Daoy (cell line): ENCODE measurements at regions not wholly inside any gene's neighbourhood (a gene's known extent, or its start where the extent isn't known, plus 50 kb on each side); places are given as distances from the start of the nearest gene placed in this dataset.

Experiments
- DNase-seq: peaks from one replicate; pipeline ENCODE4 v3.0.0-alpha.2; 2015; ENCODE audit warnings: low read depth

DNA sequence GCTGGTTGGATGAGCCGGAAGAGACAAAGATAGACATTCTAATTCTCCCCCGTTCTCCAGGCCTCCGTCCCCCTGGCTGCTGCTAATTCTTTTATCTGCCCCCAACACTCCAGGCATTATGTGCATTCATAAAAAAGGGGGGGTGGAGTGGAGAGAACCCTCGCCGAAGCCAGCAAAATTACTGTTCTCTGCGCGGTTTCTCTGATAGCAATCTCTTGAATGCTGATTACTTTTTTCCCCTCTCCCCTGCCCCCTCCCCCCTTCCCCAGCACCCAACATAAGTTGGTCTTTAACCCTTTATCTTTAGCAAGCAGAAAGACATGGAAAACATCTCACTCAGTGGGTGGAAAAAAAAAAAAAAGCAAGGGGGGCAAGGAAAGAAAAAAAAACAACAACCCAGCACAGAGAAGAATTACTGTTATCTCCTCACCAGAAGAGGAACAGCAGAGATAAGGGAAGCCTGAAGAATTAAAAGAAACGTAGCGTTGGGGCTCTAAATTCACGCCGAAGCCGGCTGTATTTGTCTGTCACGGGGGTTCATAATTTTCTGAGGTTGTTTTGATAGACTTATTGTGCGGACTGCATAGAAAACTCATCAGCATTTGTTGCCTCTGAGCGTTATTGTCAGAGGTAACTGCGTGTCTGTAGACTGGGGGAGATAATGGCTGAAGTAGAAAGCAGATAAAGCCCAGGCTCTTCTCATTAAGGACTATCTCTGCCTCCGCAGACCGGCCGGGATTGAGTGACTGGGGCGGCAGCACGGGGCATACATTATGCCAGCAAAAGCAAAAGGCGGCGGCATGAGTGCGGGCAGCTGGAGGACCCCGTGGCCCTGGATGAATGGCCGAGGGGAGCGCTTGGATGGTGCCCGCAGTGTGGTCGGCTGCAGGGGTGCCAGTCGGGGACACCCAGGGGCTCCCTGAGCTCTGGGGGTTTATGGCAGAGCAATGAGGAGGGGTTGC, 126.9 kb downstream of the MRM1 start:
- no peak for DNase-seq

DNA sequence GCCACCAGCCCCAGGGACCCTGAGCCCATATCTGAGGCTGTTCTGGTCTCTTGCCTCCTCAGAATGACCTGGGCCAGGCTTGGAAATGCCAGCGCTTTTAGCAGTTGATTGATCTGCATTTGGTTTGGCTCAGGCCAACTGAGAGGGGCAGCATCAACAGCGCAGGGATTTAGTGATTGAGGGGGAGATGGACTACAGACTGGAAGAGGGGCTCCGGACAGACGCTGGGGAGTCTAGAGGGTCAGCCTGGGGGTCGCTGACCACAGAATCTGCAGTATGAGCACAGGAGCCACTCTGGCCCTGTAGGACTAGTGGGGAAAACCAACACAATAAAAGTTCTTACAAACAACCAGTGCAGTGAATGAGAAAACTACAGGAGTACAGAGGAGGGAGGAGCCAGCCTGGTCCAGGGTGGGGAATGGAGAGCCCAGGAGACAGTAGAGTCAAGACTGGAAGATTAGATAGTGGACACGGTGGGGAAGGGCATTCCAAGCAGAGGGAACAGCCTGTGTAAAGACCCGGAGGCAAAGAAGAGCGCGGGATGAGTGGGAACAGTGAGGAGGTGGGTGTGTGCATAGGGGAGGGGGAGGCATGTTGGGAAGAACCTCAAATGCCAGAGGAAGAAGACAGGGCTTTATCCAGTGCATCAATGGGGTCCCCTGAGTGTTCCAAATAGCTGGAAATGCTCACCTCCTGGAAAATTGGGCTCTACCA, 128.9 kb downstream of the MRM1 start:
- no peak for DNase-seq

DNA sequence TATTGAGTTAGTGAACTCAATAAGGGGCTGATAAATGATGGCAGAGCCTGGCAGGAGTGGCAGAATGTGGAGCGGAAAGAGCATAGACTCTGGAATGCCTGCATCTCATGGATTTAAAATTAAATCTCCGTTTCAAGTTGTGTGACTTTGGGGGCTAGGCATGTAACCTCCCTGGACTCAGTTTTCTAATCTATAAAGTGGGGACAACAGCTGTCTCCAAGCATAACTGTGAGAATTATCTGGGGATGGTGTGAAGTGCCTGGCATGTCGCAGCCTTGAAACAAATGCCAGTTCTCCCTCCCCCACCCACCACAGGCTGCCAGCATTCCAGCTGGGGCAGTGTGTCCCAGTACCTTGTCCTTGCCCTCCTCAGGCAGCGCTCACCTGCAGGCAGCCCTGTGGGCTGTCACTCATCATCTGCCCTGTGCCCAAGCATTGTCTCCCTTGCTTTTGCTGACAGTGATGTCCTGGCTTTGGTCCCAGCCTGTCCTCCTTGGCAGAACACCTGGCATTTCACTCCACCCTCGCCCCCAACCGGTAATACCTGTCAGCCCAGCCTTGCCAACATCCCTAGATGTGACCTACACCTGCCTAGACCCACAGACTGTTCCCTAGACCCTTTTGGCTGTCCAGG, 129.6 kb downstream of the MRM1 start:
- DNase-seq: no peak

DNA sequence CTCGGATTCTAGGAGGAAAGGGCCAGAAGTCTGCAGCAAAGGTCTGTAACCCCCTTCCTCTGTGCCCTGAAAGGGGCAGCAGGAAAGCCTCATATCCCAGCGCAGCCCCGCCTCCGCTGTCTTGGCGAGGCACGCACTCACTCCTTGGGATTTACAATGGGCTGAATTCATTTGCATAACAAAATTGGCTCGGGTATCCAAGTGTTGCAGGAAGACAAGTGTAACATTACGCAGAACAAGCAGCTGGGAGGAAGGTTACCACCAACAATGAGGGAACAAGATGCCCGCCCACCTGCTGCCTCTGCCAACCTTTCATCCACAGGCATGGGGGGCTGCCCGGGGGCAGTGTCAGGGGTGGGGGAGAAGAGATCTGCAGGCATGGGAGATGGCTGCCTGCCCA, 130.4 kb downstream of the MRM1 start:
- DNase-seq: no peak

DNA sequence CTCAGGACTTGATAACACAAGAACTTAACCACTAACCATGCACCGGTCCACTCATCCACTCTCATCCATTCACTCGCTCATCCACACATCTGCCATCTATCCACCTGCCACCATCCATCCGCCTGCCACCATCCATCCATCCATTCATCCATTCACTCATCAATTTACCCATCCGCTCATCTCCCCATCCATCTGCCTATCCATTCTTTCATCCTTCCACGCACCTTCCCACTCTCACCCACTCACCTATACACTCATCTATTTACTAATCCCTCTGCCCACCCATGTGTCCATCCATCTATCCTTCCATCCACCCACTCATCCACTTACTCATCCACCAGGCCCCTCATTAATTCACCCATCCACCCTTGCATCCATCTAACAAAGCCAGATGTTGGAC, 131.0 kb downstream of the MRM1 start:
- no peak for DNase-seq

DNA sequence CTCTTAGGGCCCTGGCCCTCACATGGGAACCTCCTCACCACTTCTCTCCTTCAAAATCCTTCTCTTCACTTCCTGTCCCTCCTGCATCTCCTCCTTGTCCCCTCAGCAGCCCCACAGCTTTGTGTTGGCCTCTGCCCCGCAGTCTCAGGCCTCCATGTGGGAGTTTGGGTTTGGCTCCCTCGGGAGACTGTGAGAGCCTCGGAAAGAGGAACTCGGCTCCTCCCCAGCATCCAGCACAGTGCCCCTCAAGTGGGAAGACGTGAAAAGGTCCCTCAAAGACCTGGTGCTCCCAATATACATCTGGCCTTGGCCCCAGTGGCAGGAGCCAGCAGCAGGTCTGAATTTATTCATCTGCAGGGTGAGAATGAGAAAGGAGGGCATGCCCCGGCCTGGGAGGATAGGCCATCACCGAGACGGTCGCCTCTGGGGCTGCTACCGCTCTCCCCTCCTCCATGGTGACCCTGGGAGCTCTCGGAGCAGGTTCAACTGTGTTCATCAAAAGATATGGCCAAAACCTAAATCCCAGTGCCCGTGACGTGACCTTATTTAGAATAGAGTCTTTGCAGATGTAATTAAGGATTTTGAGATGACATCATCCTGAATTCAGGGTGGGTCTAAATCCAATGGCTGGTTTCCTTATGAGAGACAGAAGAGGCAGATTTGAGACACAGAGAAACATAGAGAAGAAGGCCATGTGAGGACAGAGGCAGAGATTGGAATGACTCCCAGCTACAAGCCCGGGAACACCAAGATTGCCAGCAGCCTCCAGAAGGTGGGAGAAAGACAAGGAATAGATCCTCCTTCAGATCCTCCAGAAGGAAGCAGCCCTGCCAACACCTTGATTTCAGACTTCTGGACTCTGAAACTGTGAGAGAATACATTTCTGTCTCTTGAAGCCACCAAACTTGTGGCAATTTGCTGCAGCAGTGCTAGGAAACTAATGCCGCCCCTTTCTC, 135.1 kb downstream of the MRM1 start:
- DNase-seq: no peak

DNA sequence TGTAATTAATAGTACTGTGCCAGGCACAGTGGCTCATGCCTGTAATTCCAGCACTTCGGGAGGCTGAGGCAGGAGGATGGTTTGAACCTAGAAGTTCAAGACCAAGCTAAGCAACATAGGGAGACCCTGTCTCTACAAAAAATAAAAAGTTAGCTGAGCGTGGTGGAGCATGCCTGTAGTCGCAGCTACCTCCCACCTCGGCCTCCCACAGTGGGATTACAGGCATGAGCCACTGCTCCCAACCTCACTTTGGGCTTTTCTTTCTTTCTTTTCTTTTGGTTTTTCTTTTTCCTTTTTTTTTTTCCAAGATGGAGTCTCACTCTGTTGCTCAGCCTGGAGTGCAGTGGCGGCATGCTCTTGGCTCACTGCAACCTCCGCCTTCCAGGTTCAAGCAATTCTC, 137.8 kb downstream of the MRM1 start:
- no peak for DNase-seq

DNA sequence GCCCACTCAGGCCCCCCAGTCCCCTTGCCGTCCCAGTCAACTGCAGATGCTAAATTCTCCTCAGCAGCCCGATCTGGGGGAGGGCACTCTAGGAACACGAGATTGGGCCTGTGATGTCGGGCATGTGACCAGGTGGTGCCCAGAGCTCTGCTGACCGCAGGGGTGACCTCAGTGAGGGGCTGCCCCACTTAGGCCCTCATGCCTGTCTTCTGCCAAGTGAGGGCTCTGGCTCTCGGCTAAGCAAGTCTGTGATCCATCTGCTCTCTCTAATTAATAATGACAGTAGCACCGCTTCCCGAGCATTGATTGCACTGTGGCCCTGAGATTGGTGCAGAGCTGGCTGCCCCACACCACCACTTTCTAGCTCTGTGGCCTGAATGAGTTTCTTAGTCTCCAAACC, 138.8 kb downstream of the MRM1 start:
- no peak for DNase-seq

DNA sequence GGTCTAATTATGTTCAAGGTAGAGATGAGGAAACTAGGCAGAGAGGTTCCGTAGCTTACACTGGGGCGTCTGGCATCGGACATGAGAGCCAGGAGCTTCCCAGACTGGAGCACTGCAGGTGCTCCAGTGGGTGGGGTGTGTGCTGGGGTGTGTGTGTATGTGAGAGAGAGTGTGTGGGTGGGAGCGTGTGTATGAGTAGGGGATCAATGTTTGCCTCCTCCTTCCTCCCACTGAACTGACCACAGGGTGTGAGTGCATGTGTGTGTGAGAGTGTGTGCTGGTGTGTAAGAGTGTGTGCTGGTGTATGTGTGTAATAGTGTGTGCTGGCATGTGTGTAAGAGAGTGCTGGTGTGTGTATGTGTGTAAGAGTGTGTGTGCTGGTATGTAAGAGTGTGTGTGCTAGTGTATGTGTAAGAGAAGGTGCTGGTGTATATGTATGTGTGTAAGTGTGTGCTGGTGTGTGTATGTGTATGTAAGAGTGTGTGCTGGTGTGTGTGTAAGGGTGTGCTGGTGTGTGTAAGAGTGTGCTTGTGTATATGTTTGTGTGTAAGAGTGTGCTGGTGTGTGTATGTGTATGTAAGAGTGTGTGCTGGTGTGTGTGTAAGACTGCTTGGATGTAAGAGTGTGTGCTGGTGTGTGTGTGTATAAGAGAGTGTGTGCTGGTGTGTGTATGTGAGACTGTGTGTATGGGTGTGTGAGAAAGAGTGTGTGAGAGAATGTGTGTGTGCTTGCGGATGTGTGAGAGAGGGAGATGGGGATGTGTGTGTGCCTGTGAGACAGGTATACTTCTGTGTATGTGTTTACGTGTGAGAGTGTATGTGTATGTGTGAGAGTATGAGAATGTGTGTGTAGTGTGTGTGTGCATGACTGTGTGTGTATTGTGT, 139.9 kb downstream of the MRM1 start:
- no peak for DNase-seq

DNA sequence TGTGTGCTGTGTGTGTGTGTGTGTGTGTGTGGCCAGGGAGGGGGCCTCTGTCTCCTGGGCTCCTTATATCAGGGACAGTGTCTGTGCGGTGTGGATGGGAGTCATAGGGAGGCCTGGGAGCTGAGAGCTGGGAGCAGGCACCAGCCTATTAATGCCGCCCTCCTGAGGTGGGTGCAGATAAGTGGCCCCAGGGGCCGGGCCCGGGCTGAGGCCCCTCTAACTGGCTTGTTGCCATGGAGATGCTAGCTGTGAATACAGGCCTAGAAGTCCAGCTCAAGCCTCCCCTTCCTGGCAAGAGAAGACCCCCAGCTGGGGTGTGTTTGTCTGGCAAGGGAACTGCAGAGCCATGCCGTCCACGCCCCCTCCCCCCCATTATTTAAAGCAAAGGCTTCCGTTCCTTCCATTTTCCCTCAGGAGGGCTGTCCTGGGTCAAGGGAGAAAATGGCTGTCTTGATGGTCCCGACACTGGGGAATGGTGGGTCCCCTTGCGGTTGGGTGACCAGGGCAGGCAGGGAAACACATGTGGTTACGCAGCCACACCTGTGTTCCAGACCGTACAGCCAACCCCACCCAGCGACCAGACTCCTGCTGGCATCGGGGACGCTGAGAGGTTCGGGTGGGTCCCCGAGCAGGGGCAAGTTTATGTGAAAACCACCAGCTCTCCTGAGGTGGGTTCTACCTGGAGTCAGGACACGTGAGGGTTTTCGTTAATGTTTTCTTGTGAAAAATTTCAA, 141.1 kb downstream of the MRM1 start:
- DNase-seq: no peak

DNA sequence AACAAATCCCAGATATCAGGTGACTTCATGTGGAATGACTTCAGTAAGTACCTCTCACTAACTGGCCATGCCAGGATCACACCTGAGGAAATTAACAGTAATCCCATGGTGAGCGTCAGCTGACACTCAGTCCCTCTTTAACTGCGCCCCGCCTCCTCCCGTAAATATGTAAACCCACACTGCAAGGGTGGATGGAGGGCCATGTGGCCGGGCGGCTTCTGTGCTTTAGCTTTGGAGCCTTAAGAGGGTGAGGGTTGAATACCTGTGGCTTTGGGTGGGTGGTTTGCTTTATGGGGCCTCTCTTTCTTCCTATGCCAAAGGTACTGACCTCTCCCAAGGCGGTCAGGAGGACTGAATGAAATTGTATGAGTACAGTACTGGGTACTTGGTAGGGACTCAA, 141.7 kb downstream of the MRM1 start:
- no peak for DNase-seq

DNA sequence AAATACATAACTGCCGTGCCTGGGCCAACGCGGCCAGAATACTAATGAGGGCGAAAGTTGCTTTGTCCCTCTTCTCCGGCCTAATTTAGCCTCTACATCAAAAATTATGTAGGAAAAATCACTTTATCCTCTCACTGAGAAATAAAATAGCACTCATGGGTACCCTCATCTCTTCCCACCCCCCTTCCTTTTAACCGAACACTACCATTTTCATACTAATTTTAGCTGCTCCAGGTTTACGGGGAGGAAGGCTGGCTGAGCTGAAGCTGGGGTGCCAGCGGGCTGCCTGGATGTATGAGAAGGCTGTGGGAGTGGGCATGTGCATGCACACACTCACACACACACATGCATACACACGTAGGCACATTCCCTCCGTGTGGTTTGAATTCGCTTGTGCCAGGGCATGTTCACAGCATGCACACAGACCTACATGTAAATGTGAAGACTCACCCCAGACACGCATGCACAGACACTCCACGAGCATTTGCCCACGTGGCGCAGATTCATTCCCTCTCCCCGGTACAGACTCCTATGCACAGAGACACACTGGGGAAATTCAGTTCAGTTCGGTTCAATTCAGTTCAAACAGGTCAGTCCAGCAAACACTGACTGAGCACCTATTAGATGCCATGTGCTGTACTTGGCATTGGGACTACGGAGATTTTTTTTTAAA, 145.1 kb downstream of the MRM1 start:
- DNase-seq: no peak

DNA sequence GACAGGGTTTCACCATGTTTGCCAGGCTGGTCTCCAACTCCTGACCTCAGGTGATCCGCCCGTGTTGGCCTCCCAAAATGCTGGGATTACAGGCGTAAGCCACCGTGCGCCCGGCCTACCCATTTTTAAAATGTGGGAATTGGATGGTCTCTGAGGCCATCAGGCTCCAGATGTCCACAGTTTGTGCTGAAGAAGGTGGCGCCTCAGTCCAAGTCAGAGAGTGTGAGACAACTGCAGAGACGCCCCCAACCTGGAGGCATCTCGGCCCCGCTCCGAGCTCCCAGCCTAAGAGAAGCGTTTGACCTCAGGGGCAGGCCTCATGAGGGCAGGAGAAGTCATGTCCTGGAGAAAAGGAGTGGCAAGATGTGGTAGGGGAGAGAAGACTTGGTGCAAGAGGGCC, 146.5 kb downstream of the MRM1 start:
- DNase-seq: no peak

DNA sequence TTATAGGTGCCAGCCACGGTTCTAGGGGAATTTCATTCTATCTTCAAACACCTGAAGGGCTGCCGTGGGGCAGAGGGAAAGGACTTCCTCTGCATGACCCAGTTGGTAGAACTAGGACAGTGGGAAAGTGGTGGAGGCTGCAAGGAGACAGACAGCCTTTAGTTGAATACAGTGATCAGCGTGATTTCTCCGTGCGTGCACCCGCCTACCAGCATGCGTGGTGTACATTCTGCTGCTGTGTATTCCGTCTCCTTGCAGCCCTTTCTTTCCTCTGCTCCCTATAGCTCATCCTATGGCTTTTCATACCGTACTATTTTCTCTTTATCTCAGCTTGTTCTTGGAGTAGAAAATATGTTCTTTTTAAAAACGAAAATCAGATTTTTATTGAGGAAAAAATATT, 146.9 kb downstream of the MRM1 start:
- no peak for DNase-seq

DNA sequence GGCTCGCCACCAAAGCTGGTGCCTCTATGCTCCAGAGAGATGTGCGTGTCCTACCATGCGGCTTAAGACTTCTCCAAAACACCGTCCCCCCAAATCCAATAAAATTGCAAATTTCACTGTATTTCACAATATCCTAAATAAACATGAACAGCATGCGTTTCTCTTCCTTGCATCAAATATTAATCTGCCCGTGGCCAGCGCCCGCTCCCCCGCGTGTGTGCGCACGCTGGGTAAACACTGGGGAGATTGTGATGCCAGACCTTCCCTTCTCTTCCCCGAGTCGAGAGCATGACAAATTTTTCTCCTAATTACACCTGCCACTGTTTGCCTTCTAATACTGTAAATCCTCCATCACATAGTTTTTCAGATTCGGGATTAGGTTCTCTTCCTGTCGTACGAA, 148.1 kb downstream of the MRM1 start:
- no peak for DNase-seq

DNA sequence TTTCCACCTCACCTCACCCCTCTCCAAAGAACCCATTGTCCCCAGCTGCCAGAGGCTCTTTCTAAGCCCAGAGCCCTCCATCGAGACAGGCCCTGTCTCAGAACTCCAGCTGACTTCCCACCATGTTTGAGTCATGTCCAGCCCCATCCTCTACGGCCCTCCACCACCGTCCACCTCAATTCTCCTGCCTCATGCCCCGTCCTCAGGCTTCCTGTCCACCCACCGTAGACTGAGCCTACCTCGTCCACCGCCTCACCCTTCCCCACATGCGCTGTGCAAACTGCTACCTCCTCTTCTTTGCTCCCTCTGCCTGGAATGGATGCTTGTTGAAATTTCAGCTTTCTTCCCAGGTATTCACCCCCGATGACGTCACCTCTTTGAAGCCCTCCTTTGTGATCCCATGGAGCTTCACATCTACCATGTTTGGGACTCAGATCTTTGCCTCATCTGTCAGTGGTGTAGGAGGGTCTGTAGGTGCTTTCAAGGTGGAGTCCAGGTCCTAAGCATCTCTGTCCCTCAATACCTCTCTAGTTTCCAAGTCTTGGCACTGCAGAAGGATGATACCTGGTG, 149.0 kb downstream of the MRM1 start:
- DNase-seq: no peak

DNA sequence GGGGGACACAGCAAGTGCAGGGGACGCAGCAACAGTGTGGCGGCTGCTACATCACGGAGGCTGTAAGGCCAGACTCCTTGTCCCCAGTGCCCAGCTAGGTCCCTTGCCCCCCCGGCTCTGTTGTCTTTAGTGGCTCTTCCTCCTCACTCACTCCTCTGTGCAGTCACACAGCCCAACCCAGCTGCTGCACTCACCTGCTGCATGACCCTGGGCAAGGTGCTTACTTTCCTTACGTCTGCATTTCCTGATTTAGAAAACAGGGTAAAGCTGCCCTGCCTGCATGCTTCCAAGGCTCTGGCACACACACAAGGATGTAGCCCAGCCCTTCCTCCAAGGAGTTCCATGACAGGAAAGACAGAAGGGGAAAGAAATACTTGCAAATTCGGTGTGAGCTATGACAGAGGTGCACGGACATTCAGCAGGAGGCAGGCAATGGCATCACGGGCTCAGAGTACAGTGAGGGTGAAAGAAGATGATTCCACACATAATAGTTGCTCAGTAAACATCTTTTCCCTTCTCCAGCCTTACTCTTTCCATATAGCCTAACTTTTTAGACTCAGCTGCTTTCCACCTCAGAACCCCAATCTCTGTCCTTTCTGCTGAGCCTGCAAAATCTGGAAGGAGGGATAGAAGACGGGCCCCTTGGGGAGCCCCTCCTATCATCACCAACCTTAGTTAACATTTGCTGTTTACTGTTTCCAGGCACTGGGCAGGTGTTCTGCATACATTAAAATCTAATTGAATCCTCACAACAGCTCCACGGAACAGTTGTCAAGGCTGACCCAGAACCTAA, 150.9 kb downstream of the MRM1 start:
- no peak for DNase-seq

DNA sequence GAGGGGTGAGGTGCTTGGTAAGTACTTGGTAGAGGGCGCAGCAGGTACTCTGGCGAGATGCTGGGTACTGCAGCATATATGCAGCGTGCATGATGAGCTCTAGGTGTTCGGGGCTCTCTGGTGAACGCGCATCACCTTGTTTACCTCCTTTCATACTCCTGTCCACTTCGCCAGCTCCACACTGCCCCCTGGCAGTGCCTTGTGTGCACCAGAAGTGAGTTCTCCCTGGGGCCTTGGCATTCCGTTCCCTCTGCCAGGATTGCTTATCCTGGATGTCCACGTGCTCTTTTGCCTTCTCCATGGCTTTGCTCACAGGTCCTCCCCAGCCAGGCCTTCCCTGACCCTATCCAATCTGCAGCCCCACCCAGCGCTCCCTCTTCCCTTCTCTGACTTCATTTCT, 154.2 kb downstream of the MRM1 start:
- peak; percentile 43 for DNase-seq
